ENCODE measurements at regions not wholly inside any gene's neighbourhood (a gene's known extent, or its start where the extent isn't known, plus 50 kb on each side); places are given as distances from the start of the nearest gene placed in this dataset.

DNA sequence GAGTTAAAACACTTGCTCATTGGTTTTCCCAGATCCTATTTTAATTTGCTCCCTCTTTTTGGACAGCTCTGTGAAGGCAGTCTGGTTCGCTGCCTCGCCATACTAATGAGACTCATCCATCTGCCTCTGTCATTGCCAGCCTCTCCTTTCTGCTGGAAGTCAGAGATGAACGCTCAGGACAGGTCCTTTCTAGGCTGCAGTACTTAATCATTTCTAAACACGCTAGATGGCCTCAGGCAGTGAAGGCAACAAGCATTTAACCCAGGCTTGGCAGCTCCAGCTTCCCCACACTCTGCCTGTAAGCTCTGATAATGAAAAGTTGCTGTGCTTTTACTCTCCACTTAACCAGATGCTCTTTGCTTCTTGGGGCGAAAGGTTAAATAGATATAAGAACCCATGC is 286.7 kb upstream of the POU3F2 start:
- no peak for TF ChIP-seq POLR2A (IDR thresholded peaks at IDR 0.05; ENCODE audit: low read length)
- TF ChIP-seq GATA1 (IDR thresholded peaks at IDR 0.05; ENCODE audit: low read depth, low read length), result no peak
